HG02763 (cell line): ENCODE measurements at regions not wholly inside any gene's neighbourhood (a gene's known extent, or its start where the extent isn't known, plus 50 kb on each side); places are given as distances from the start of the nearest gene placed in this dataset.

Experiments used
- ATAC-seq: cut with Tn5 transposase; IDR thresholded peaks from one replicate; pipeline ENCODE4 v1.9.1; 2021; ENCODE audit warnings: mild to moderate bottlenecking, moderate library complexity; ENCODE audit not compliant: unreplicated experiment

DNA sequence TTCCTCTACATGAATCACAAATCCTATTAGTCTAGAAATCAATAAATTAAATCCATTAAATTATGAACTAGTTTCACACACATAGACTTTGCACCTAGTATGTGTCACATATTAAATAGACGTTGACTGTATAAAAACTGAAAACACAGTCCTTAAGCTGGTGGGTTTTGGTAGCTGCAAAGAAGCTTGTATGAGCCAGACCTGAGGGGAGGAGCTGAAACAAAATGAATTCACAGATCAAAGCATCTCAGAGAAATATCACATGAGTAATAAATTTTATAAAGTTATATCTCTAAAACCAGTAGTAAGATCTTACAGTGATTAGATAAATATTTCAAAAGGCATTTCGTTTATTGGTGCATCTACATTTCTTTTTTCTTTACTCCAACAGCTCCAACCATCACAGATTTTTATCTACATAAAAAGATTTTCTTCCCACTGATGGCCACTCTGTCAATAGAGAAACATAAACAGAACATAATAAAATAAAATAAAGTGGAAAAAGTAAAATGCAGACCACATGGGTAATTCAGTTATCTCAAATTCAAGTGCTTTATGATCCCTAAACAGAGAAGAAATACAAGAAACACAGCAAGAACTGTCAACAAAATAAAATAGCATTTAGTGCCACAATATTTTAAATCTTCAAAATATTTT lies 420.0 kb upstream of the CYRIA start:
- no peak for ATAC-seq

DNA sequence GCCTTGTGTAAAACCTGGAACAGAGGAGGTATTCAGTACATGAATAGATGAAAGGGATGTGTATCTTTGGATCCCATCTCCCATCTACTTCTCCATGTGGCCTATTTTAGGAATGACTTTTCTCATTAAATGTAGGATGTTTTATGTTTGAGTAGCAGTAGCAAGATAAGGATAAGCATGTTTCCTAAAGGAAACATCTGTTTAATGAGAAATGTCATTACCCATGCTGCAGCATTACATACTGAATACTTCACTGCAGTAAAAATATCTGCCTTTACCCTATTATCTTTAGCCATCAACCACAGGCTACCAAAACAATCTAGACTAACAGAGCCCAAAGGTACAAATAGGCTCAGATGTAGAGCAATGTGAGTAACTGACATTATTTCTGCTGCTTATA lies 419.2 kb upstream of the CYRIA start:
- ATAC-seq = no peak

DNA sequence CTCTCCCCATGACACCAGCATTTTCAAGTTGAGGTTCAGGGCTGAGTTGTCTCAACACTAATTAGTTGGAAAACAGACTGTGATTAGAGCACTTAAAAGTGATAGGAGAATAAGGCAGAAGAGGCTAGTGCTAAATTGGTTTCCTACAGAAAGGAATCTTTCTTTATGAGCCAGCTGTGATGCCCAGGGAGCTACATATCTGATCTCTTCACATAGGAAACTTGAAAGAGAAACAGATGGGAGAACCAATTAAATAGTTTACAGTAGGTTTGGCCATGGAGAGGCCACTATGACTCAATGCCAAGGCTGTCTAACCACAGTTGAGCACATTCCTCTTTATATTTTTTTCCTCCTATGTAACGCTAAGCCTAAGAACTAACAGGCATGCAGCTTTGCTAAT lies 418.3 kb upstream of the CYRIA start:
- ATAC-seq = no peak

DNA sequence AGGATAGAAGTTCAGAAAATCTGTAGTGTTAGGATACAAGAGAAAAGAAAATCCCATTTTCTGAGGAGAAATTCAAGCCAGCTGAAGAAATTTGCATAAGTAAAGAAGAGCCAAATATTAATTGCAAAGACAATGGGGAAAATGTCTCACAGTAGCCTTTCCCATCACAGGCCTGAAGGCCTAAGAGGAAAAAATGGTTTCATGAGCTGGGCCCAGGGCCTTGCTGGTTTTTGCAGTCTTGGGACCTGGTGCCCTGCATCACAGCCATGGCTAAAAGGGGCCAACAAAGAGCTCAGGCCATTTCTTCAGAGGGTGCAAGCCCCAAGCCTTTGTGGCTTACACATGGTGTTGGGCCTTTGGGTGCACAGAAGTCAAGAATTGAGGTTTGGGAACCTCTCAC lies 413.6 kb upstream of the CYRIA start:
- no peak for ATAC-seq

DNA sequence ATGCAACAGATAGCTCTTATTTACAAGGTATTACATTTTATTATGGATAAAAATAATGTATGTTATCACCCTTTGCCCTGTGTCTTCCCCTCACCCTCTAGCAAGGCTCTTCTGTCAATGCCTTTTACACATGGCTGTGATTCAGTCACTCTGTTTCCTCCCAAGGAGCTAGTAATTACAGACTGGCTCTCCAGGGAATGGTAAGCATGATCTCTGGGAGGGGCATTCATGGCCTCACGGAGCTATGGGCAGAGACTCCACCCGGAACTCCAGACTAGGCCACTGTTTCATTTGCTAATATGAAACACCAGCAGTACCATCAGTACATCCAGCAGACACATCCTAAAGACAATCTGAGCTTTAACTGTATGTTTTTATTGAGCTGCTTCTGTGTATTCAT lies 410.9 kb upstream of the CYRIA start:
- ATAC-seq = no peak

DNA sequence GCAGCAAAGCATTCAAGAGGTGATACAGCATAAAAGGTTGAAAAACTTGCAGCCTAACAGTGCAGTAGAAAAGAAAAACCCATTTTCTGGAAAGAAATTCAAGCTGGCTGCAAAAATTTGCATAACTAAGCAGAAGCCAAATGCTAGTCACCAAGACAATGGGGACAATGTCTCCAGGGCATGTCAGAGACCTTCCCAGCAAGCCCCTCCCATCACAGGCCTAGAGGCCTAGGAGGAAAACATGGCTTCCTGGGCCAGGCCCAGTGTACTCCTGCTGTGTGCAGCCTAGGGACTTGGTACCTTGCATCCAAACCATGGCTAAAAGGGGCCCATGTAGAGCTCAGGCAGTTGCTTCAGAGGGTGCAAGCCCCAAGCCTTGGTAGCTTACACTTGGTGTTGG lies 405.1 kb upstream of the CYRIA start:
- no peak for ATAC-seq

DNA sequence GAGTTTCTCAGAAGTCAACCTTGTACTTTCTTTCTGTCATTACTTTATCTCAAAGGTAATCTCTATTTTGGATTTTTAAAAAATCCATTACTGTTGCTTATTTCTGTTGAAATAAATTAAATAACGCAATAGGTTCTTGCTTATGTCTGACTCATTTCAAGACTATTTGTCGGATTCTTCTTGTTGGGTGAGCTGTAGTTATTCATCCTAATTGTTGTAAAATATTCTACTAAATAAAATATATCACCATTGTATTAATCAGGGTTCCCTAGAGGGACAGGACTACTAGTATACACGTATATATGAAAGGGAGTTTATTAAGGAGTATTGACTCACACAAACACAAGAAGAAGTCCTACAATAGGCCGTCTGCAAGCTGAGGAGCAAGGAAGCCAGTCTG lies 403.9 kb upstream of the CYRIA start:
- no peak for ATAC-seq

DNA sequence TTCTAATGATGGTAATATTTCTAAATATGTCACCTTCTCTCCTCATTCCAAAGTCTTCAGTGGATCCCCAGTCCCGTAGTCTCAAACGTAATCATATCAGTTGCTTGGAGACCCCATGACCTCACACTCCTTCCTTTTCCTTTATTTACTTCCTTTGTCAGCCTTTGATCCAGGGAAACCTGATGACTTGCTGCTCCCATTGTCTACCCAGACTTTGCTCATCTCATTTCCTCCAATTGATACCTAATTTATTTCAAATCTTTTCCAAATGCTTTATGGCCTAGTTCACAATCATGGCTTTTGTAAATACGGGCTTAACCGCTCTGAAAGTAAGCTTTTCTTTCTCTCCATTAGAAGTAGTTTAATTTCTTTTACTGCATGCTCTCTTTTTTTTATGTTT lies 402.4 kb upstream of the CYRIA start:
- no peak for ATAC-seq

DNA sequence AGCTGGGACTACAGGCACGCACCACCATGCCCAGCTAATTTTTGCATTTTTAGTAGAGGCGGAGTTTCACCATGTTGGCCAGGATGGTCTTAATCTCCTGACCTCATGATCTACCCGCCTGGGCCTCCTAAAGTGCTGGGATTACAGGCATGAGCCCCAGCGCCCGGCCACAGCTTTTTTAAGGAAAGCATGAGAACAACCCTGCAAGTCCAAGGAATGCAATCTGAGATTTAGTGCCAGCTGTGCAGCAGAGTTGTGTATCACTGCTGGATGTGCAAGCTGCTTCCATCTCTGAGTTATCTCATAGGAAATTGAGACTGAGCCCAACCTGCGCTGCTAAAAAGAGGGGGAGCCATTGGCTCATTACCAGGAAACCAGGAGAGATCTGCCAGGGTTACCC lies 399.9 kb upstream of the CYRIA start:
- no peak for ATAC-seq

DNA sequence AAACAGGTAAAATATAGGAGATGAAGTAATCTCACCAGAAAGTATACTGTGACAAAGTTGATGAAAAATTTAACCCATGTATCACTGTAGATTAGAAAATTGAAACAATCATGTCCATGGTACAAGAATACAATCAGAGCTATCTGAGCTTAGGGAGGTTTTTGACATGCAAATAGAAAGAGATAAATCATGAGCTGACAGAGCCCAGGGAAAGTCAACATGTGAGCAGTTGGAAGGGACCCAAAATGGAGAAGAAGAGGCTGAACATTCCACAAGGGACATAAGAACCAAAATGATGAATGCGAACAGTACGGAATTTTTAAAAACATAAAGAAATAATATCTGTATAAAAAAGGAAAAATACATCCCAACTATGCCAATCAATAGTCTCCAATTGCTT lies 395.4 kb upstream of the CYRIA start:
- ATAC-seq = no peak

DNA sequence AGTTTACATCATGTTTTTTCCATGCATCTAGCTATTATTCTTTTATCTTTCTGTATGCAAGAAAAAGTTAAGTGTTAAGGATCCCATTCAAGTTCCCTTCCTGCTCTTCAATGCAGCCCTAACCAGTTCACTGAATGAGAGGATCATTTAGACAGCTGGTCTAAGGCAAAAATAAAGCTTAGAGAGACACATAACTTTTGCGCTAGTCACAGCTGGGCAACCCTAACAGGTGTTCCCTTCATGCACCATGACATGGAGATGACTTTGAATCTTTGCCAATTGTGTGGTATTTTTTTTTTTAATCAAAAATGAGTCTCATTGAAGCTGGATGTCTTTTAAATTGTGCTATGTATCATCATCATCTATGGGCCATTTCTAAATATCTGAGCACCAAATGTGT lies 393.8 kb upstream of the CYRIA start:
- no peak for ATAC-seq

DNA sequence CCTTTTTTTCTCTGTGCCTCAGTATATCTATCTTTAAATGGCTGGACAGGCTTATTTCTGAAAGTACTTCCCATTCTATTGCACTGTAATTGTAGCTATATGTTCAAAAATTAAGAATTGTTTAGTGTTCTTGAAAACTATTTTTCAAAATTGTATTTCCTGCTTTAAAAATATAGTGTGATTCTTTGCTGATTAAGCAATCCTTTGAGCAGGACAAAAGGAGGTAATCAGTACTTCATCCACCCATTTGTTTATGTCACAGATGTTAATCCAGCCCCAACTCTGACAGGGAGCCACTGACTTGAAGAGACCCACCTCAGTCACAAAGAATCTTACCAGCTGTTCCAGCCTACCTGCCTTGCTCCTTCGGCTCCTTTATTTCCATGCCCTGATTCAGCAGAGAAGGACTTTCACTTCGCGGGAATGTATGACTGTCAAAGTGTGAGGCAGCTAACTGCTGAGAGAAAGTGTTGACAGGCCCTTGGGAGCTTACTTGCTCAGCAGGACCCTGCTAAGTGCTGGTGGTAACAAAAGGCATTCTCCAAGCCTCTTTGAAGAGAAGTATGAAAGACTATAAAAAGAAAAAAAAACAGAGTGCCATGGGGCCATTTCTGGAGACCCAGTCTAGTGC lies 393.3 kb upstream of the CYRIA start:
- ATAC-seq = no peak

DNA sequence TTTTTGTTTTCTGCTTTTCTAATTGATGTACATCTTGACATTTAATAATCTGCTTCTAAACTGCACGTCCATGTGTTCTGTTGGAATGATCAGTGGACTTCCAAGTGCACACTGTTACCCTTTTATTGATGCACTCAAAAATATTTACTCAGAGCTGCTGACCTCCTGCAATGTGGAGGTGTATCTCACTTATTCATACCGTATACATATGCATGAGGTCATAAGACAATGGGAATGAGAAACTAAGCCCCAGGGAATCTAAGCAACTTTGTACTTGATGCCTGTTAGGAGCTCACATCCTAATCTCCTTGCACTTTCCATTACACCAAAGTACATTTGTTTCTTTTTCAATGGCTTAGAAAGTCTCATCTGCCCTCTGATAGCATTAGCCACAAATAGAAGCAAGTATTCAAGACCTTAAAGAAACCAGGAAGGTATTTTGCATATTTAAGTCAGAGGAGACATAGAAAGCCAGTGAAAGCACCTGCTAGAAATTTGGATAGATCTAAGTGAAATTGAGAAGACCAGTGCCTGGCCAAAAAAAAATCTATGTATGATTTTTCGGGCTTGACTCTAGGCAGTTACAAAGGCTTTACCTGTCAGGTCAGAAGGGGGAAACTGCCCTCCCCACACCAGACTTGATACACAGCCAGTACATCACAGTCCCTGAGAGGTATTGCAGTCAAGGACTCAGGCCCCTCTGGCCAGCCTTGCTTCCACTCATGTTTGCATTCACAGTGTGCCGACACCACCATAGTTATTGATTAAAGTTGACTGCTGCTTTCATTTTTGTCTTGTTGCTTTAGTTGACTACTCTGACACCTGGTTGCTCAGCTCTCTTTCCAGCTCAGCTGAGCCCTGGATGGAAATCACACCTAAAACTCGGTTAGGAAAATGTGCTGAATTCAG lies 391.7 kb upstream of the CYRIA start:
- no peak for ATAC-seq

DNA sequence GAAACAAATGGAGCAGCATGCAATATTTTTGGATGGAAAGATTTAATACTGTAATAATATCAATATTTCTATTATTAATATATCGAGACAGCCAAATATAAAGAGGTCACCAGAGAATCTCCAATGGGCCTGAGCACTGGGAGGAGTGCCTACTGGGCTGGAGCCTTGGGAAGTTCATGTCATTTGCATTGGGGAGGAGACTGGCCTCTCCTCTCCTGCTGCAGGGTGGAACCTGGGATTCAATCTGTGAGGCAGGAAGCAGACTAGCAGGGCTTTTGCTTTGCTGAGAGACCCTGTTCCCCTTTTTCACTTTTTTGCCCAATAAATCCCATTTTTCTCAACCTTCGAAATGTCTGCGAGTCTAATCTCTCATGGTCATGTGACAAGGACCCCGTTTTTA lies 390.6 kb upstream of the CYRIA start:
- ATAC-seq = no peak

DNA sequence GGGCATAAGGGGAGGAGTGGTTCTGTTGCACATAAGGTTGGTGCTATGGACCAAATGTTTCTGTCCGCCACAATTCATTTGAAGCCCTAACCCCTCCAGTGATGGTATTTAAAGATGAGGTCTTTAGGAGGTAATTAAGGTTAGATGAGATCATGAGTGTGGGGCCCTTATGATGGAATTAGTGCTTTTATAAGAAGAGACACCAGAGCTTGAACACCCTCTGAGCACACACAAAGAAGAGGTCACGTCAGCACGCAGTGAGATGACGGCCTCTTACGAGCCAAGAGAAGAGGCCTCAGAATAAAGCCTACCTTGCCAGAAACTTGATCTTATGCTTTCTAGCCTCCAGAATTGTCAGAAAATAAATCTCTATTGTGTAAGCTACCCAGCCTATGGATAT lies 386.4 kb upstream of the CYRIA start:
- ATAC-seq = no peak

DNA sequence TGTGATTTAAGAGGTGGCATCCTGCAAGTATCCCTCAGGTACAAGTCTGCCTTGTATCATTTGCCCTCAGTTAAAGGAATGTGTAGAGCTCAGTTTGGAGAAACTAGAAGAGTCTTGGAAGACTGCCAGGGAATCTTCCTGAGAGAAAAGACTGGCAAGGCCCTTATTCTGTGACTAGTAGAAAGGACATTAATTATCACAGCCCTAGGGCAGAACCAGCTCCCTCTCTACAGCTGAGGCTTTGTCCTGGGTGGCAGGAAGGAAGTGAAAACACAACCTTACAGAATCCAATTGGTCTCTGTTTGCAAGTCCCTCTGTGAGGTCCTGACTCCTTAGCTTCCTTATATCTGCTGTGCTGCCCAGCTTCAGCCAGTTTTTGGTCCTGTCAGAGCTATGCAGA lies 385.9 kb upstream of the CYRIA start:
- ATAC-seq = no peak

DNA sequence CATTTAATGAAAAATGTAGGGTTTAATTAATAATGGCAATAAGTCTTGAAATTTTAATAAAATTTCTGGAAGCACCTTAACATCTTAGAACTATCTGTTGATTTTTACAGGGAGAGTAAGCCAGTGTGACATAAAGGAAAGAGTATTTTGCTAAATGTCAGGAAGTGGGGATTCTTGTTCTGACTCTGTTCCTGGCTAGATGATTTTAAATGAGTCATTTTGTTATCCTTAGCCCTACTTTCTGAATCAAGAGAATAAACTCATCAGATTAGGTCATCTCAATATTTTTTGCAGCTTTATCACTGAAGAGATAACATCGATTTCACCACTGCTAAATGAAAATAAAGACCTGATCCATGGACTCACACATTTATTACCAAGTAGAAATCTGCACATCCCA lies 377.5 kb upstream of the CYRIA start:
- ATAC-seq = no peak

DNA sequence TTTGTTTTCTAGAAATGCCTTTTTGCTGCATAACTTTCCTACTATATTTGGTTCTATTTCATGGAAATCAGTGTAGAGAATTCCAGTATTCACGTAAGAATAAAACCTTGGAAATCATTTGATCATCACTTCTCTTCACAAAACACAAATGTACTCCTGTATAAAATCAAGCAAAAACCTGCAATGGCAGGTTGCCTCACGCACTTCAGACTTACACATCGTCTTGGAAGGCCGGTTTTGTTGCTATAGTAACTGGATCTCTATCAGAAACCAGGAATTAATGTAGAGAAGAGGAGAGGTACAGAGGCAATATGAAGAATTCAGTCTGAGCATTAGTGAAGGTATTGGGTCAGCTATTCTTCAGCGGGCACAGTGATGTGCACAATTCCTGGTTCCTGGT lies 370.7 kb upstream of the CYRIA start:
- no peak for ATAC-seq

DNA sequence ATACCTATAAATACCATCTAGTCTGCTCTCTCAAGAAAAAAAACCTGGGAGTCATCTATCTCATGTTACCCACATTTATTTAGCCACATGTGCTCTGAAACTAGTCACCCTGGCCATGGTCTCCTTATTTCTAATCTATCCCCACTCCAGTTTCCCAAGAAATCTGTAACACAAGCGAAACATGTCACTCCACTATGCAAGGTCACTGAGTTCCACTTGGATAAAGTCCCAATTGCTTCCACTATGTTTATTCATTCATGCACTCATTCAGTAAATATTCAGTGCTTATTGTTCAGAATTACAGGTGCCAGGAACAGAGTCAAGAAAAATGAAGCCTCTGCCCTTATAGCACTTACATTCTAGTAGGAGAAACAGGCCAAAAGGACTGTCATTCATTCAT lies 369.4 kb upstream of the CYRIA start:
- no peak for ATAC-seq

DNA sequence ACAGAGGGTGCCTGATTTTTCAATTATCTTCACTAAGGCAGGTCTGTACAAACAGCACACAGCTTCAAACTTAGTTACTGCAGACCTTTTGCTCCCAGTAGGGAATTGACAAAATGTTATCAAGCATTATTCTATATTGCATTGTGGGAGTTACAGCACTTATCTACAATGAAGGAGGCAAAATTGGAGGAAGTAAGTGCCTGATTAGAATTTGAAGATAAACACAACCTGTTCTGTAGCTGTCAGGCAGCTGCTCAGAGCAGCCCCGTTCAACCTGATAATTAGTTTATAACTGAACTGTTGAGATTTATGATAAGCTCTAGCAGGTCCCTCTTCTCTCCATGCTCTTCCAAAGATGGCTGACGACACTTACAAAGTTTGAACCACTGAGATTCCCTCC lies 364.4 kb upstream of the CYRIA start:
- ATAC-seq = no peak

DNA sequence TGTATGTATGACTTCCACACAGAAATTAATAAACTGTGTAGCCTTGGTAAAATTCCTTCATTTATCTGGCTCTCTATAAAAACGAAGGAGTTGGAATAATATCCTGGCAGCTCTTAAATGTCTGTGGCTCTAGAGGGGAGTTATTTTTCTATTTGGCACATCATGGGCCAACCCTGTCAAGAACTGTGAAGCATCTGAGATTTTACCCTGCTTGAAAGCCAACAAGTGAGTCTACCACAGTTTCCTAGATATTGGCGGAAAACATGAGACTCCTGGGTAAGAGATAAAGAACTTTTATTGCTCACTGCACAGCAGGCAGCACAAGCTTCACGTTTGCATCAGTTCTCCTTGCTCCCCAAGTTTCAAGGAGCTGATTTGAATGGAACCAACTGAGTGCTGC lies 346.7 kb upstream of the CYRIA start:
- ATAC-seq = no peak

DNA sequence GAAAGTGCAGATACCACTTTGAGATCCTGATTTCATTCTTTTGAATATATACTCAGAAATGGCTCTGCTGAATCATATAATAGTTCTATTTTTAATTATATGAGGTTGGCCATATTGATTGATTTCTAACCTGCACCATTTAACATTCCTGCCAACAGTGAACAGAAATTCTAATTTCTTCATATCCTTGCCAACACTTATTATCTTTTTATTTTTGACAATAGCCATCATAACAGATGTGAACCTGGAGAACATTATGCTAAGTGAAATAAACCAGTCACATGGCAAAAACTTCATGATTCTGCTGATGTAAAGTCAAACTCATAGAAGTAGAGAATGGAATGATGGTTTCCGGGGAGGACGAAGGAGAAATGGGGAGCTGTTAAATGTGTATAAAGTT lies 344.5 kb upstream of the CYRIA start:
- ATAC-seq = no peak
